D721Med (cell line): ENCODE measurements at regions not wholly inside any gene's neighbourhood (a gene's known extent, or its start where the extent isn't known, plus 50 kb on each side); places are given as distances from the start of the nearest gene placed in this dataset.

Experiments
- DNase-seq: peaks from one replicate; pipeline ENCODE4 v3.0.0; 2011; ENCODE audit warnings: low spot score; ENCODE audit not compliant: insufficient read length
- FAIRE-seq: peaks from 2 replicates; lab custom pipeline; 2011; peaks lifted over from hg19 to GRCh38; lab: Jason Lieb, UNC
- CTCF ChIP-seq: IDR thresholded peaks from 2 replicates; pipeline ENCODE4 v1.5.1; 2012; ENCODE audit warnings: mild to moderate bottlenecking, control low read depth; ENCODE audit not compliant: insufficient read depth; ENCODE audit errors: missing control alignments

GRCh38 chr2:186319105-186319504 is 167.0 kb upstream of the ZC3H15 start:
- peak; percentile 21 for FAIRE-seq
- no peak for DNase-seq
- TF ChIP-seq CTCF, result no peak

GRCh38 chr2:186325827-186326535 is 160.1 kb upstream of the ZC3H15 start:
- no peak for DNase-seq
- TF ChIP-seq CTCF, result no peak
- no peak for FAIRE-seq

GRCh38 chr2:186327251-186327868 is 158.7 kb upstream of the ZC3H15 start:
- FAIRE-seq, result no peak
- no peak for TF ChIP-seq CTCF
- DNase-seq, result no peak

- TF ChIP-seq CTCF, result no peak
- no peak for FAIRE-seq
- no peak for DNase-seq
These were observed 157.2 kb upstream of the ZC3H15 start for GRCh38 chr2:186328838-186329237.

- DNase-seq (no peak), FAIRE-seq (no peak)
- no peak for TF ChIP-seq CTCF
These were observed 156.0 kb upstream of the ZC3H15 start for GRCh38 chr2:186330050-186330449.

GRCh38 chr2:186339716-186340115 is 146.3 kb upstream of the ZC3H15 start:
- DNase-seq, result no peak
- no peak for FAIRE-seq
- TF ChIP-seq CTCF, result no peak

GRCh38 chr2:186342029-186342428 is 144.0 kb upstream of the ZC3H15 start:
- no peak for DNase-seq
- FAIRE-seq, result no peak
- TF ChIP-seq CTCF, result no peak
